ENCODE measurements at regions not wholly inside any gene's neighbourhood (a gene's known extent, or its start where the extent isn't known, plus 50 kb on each side); places are given as distances from the start of the nearest gene placed in this dataset.

- TF ChIP-seq EZH2phosphoT487 (IDR thresholded peaks at IDR 0.05; ENCODE audit: low read depth) (no peak), CTCF (IDR thresholded peaks at IDR 0.05; ENCODE audit: low read depth, low read length) (no peak)
These were observed 74.0 kb upstream of the TEX51 start for GRCh38 chr2:126824663-126825062.
